Pons (tissue), 1 donor: ENCODE measurements at regions not wholly inside any gene's neighbourhood (a gene's known extent, or its start where the extent isn't known, plus 50 kb on each side); places are given as distances from the start of the nearest gene placed in this dataset.
"Not testable (repeated sequence)": the region's sequence is repeated elsewhere in the genome, so short reads cannot be mapped to it uniquely, and the experiment has no call there.

Experiments used
- DNase-seq: peaks from one replicate; pipeline ENCODE4 v3.0.0-alpha.2; 2016; ENCODE audit warnings: low spot score

GRCh38 chr14:48714366-48714765 is 871.8 kb downstream of the RPS29 start:
- no peak for DNase-seq

- DNase-seq: no peak
Measured at GRCh38 chr14:48710133-48710532, 876.0 kb downstream of the RPS29 start.

- no peak for DNase-seq
Measured at GRCh38 chr14:48709277-48709785, 876.8 kb downstream of the RPS29 start.

GRCh38 chr14:48704639-48705038 is 881.5 kb downstream of the RPS29 start:
- DNase-seq: no peak

- no peak for DNase-seq
Measured at GRCh38 chr14:48703728-48704467, 882.3 kb downstream of the RPS29 start.

GRCh38 chr14:48697362-48697761 is 888.8 kb downstream of the RPS29 start:
- DNase-seq: not testable (repeated sequence)

- DNase-seq: no peak
Measured at GRCh38 chr14:48693793-48694192, 892.4 kb downstream of the RPS29 start.

- no peak for DNase-seq
Measured at GRCh38 chr14:48690349-48690748, 895.8 kb downstream of the RPS29 start.

GRCh38 chr14:48686650-48687049 is 899.5 kb downstream of the RPS29 start:
- DNase-seq: no peak

GRCh38 chr14:48672506-48672905 is 913.7 kb downstream of the RPS29 start:
- no peak for DNase-seq

- DNase-seq: no peak
Measured at GRCh38 chr14:48670939-48671338, 915.2 kb downstream of the RPS29 start.

GRCh38 chr14:48665077-48665784 is 920.9 kb downstream of the RPS29 start:
- no peak for DNase-seq

GRCh38 chr14:48643241-48643640 is 942.9 kb downstream of the RPS29 start:
- DNase-seq: no peak

GRCh38 chr14:48628870-48629269 is 953.5 kb upstream of the MDGA2 start:
- DNase-seq: no peak

- DNase-seq: no peak
Measured at GRCh38 chr14:48622980-48623379, 947.6 kb upstream of the MDGA2 start.

- no peak for DNase-seq
Measured at GRCh38 chr14:48618057-48618456, 942.7 kb upstream of the MDGA2 start.

GRCh38 chr14:48616931-48617330 is 941.5 kb upstream of the MDGA2 start:
- DNase-seq: no peak

GRCh38 chr14:48615618-48616017 is 940.2 kb upstream of the MDGA2 start:
- DNase-seq: no peak

GRCh38 chr14:48614003-48614402 is 938.6 kb upstream of the MDGA2 start:
- no peak for DNase-seq

GRCh38 chr14:48606960-48607359 is 931.6 kb upstream of the MDGA2 start:
- DNase-seq: not testable (repeated sequence)

- no peak for DNase-seq
Measured at GRCh38 chr14:48598458-48598857, 923.1 kb upstream of the MDGA2 start.

- DNase-seq: no peak
Measured at GRCh38 chr14:48586099-48586498, 910.7 kb upstream of the MDGA2 start.

GRCh38 chr14:48584031-48584430 is 908.6 kb upstream of the MDGA2 start:
- DNase-seq: no peak
